Gastroesophageal sphincter (tissue), 4 donors: ENCODE measurements at regions not wholly inside any gene's neighbourhood (a gene's known extent, or its start where the extent isn't known, plus 50 kb on each side); places are given as distances from the start of the nearest gene placed in this dataset.
"Not testable (repeated sequence)": the region's sequence is repeated elsewhere in the genome, so short reads cannot be mapped to it uniquely, and the experiment has no call there.

Experiments used
- ATAC-seq: fragments of 150-250 bp; one replicate; pipeline ENCODE4 v1.9.1; 2016; ENCODE audit warnings: mild to moderate bottlenecking, moderate library complexity
- H3K27ac ChIP-seq, 4 donors: fragments of 200-600 bp; sonication (generic) in 3 of 4; 1 replicate in 3 of 4; 2 replicates in 1 of 4; pipeline ENCODE4 v1.5.1; 2016 to 2019
- H3K27me3 ChIP-seq: fragments of 200-600 bp; sonication (generic); one replicate; pipeline ENCODE4 v1.5.1; 2019
- H3K36me3 ChIP-seq, 2 donors: fragments of 200-600 bp; sonication (generic); one replicate each; pipeline ENCODE4 v1.5.1; 2019; ENCODE audit warnings: control low read depth in 1 of 2
- H3K4me1 ChIP-seq, 3 donors: fragments of 200-600 bp; sonication (generic); 1 replicate in 2 of 3; 2 replicates in 1 of 3; pipeline ENCODE4 v1.5.1; 2016 to 2019; ENCODE audit warnings: control low read depth in 2 of 3
- H3K4me3 ChIP-seq, 2 donors: fragments of 200-600 bp; sonication (generic); one replicate each; pipeline ENCODE4 v1.5.1; 2019; ENCODE audit warnings: mild to moderate bottlenecking in 1 of 2, moderate library complexity in 1 of 2
- H3K9me3 ChIP-seq, 3 donors: fragments of 200-600 bp; sonication (generic); one replicate each; pipeline ENCODE4 v1.5.1; 2017 to 2019; ENCODE audit warnings: control low read depth in 2 of 3
- EP300 ChIP-seq: sonication (generic); formaldehyde crosslinking; IDR thresholded peaks from one replicate; pipeline ENCODE4 v1.6.1; 2017; ENCODE audit warnings: antibody characterized with exemption, mild to moderate bottlenecking
- POLR2A ChIP-seq, 2 donors: fragments of 450-650 bp; IDR thresholded peaks; one replicate each; pipeline ENCODE4 v1.6.1; 2017; ENCODE audit warnings: antibody characterized with exemption in 2 of 2, mild to moderate bottlenecking in 2 of 2, moderate library complexity in 1 of 2
- POLR2AphosphoS5 ChIP-seq: sonication (generic); formaldehyde crosslinking; IDR thresholded peaks from one replicate; pipeline ENCODE4 v1.6.1; 2017; ENCODE audit warnings: antibody characterized with exemption
- WGBS, 2 donors: methylation state at CpG; one replicate each; pipeline ENCODE4 v1.1.5; 2018; ENCODE audit warnings: low coverage in 1 of 2; 5-methylcytosine and 5-hydroxymethylcytosine counted together
- TF ChIP-seq, protein P1 (sequence below), 4 experiments: fragments of 200-600 bp in 2 of 4; fragments of 450-650 bp in 2 of 4; sonication (generic) in 1 of 4; IDR thresholded peaks; one replicate each; pipeline ENCODE4 v1.5.1; 2017 to 2019; ENCODE audit warnings: antibody characterized with exemption in 4 of 4, mild to moderate bottlenecking in 2 of 4, moderate library complexity in 2 of 4

- ATAC-seq = no peak
- Histone ChIP-seq H3K27ac (no peak overlapping the region), H3K4me3 (no peak overlapping the region), H3K36me3 (no peaks in the 10 kb centered on the region), H3K4me1 (peaks cover 0 to 11% (median 0%) of the 10 kb centered on the region in 3 donors), H3K27me3 (no peaks in the 10 kb centered on the region), H3K9me3 (no peaks in the 10 kb centered on the region)
- TF ChIP-seq EP300 = no peak
- TF ChIP-seq POLR2AphosphoS5 = no peak
- TF ChIP-seq, protein P1, sequence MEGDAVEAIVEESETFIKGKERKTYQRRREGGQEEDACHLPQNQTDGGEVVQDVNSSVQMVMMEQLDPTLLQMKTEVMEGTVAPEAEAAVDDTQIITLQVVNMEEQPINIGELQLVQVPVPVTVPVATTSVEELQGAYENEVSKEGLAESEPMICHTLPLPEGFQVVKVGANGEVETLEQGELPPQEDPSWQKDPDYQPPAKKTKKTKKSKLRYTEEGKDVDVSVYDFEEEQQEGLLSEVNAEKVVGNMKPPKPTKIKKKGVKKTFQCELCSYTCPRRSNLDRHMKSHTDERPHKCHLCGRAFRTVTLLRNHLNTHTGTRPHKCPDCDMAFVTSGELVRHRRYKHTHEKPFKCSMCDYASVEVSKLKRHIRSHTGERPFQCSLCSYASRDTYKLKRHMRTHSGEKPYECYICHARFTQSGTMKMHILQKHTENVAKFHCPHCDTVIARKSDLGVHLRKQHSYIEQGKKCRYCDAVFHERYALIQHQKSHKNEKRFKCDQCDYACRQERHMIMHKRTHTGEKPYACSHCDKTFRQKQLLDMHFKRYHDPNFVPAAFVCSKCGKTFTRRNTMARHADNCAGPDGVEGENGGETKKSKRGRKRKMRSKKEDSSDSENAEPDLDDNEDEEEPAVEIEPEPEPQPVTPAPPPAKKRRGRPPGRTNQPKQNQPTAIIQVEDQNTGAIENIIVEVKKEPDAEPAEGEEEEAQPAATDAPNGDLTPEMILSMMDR (IDR thresholded peaks at IDR 0.05) = no peak
- TF ChIP-seq POLR2A (IDR thresholded peaks at IDR 0.05) = no peak
- WGBS, 2 donors = 100% methylated on average over 1 of the region's 1 CpG
These were observed 116.7 kb upstream of the EGFLAM start for GRCh38 chr5:38141665-38142064.

GRCh38 chr5:38138574-38138973 is 119.8 kb upstream of the EGFLAM start:
- no peak for TF ChIP-seq POLR2A (IDR thresholded peaks at IDR 0.05)
- TF ChIP-seq, protein P1 (IDR thresholded peaks at IDR 0.05) = no peak
- no peak for TF ChIP-seq POLR2AphosphoS5
- no peak for TF ChIP-seq EP300
- WGBS, 2 donors = 39 to 44% methylated on average over 5 of the region's 5 CpGs

DNA sequence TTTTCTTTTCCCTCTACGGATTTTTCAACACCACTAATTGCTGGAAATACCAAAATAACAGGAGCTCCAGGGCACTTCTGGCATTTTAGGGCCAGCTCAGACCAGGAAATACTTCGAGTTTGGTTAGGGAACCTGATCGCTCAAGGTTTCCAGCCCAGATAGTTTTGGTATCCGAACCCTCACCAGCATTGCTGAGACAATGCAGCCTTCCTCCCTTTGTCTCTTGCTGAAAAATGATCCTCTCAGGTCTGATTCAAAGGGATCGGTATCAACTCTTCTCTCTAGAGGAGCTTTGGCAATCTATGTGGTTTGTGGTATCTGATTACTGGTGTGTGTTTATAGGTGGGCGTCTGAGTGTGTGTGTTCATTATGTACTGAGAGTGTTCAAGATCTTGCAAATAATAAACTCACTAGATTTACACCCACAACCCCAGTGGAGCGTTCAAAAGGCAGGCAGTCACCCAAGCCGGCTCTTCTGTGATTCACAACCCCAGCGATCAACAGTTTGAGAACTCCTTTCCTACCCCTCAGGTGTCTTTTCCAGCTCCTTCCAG is 122.8 kb upstream of the EGFLAM start:
- TF ChIP-seq, protein P1 (IDR thresholded peaks at IDR 0.05) = no peak
- TF ChIP-seq EP300 (no peak), POLR2AphosphoS5 (no peak), POLR2A (IDR thresholded peaks at IDR 0.05) (no peak)
- 82 to 84% methylated on average over 4 to 9 of the region's 9 CpGs for WGBS, 2 donors
- Histone ChIP-seq H3K36me3 (no peaks in the 10 kb centered on the region), H3K4me3 (no peak overlapping the region), H3K9me3 (no peaks in the 10 kb centered on the region), H3K27ac (no peak overlapping the region), H3K4me1 (peaks cover 0 to 24% (median 0%) of the 10 kb centered on the region in 3 donors), H3K27me3 (no peaks in the 10 kb centered on the region)
- ATAC-seq = no peak

More at GRCh38 chr5:38138574-38138973, 119.8 kb upstream of the EGFLAM start:
- ATAC-seq = no peak
- Histone ChIP-seq H3K36me3 (no peaks in the 10 kb centered on the region), H3K9me3 (no peaks in the 10 kb centered on the region), H3K4me3 (no peak overlapping the region), H3K27me3 (no peaks in the 10 kb centered on the region), H3K4me1 (peaks cover 0 to 11% (median 0%) of the 10 kb centered on the region in 3 donors), H3K27ac (peak overlapping the region in 3 of 4 donors; percentile 24 to 55 (median 47))

DNA sequence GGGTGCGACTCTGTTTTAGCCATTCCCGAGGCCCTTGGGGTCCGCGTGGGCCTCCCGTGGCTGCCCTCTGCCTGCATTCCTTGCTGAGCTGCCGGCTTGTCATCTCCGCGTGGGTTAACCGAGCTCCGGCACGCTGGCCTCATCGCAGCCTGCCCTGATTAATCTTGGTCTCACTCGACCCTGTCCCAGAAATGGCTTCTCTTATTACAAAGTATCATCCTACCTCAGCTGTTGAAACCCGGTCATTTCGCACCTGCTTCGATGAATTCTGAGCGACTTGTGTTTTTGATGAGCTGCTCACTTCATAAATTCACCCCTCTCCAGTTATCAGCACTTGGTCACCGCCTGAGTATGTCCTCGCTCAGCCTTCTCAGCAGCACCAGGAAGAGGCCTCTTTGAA is 123.5 kb upstream of the EGFLAM start:
- H3K4me3 ChIP-seq = no peak overlapping the region
- peaks cover 0 to 26% (median 0%) of the 10 kb centered on the region in 3 donors for H3K4me1 ChIP-seq
- H3K36me3 ChIP-seq = no peaks in the 10 kb centered on the region
- no peaks in the 10 kb centered on the region for H3K9me3 ChIP-seq
- no peaks in the 10 kb centered on the region for H3K27me3 ChIP-seq
- no peak overlapping the region for H3K27ac ChIP-seq
- ATAC-seq = no peak
- TF ChIP-seq POLR2AphosphoS5 (no peak), EP300 (no peak), POLR2A (IDR thresholded peaks at IDR 0.05) (no peak)
- TF ChIP-seq, protein P1 (IDR thresholded peaks at IDR 0.05) = no peak
- WGBS, 2 donors = 79 to 84% methylated on average over 15 to 16 of the region's 19 CpGs

- not testable (repeated sequence) for H3K27me3 ChIP-seq, H3K27ac ChIP-seq, H3K9me3 ChIP-seq, H3K4me3 ChIP-seq, ATAC-seq, H3K36me3 ChIP-seq
- H3K4me1 ChIP-seq = peaks cover 0 to 29% (median 0%) of the 10 kb centered on the region in 3 donors
- whole genome bisulfite sequencing, 2 donors = 86 to 100% methylated on average over 1 of the region's 1 CpG
These were observed 124.1 kb upstream of the EGFLAM start for GRCh38 chr5:38134294-38134693.
